Uterus (tissue), 2 donors: ENCODE measurements at regions not wholly inside any gene's neighbourhood (a gene's known extent, or its start where the extent isn't known, plus 50 kb on each side); places are given as distances from the start of the nearest gene placed in this dataset.

Experiments
- POLR2A ChIP-seq, 2 donors: fragments of 450-650 bp; IDR thresholded peaks; one replicate each; pipeline ENCODE4 v1.6.1; 2016; ENCODE audit warnings: antibody characterized with exemption in 2 of 2, mild to moderate bottlenecking in 1 of 2, moderate library complexity in 1 of 2
- TF ChIP-seq, protein P1 (sequence below), 4 experiments: fragments of 200-600 bp in 2 of 4; fragments of 450-650 bp in 2 of 4; sonication (generic) in 2 of 4; IDR thresholded peaks; one replicate each; pipeline ENCODE4 v1.5.1; 2016 to 2019; ENCODE audit warnings: antibody characterized with exemption in 4 of 4, mild to moderate bottlenecking in 2 of 4, moderate library complexity in 1 of 4

DNA sequence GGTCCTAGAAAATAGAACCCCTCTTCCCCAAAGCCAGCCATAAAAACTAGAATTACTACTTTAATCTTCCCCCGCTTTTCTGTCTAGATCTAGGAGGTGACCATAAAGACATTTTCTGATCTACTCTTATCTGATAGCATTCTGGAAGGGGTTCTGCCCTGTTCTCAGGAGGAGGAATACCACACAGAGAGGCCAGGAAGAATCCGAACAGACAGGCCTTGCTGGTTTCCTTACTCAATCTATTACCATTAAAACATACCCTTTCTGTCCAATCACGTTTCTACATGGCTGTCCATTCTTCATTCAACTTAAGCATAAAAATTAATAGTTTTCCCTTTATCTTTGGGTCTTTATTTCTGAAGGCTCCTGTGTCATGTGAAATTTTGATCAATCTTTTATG is 198.7 kb downstream of the GPAT3 start:
- TF ChIP-seq, protein P1, sequence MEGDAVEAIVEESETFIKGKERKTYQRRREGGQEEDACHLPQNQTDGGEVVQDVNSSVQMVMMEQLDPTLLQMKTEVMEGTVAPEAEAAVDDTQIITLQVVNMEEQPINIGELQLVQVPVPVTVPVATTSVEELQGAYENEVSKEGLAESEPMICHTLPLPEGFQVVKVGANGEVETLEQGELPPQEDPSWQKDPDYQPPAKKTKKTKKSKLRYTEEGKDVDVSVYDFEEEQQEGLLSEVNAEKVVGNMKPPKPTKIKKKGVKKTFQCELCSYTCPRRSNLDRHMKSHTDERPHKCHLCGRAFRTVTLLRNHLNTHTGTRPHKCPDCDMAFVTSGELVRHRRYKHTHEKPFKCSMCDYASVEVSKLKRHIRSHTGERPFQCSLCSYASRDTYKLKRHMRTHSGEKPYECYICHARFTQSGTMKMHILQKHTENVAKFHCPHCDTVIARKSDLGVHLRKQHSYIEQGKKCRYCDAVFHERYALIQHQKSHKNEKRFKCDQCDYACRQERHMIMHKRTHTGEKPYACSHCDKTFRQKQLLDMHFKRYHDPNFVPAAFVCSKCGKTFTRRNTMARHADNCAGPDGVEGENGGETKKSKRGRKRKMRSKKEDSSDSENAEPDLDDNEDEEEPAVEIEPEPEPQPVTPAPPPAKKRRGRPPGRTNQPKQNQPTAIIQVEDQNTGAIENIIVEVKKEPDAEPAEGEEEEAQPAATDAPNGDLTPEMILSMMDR (IDR thresholded peaks at IDR 0.05), result no peak
- TF ChIP-seq POLR2A (IDR thresholded peaks at IDR 0.05), result no peak
